ENCODE measurements at regions not wholly inside any gene's neighbourhood (a gene's known extent, or its start where the extent isn't known, plus 50 kb on each side); places are given as distances from the start of the nearest gene placed in this dataset.

DNA sequence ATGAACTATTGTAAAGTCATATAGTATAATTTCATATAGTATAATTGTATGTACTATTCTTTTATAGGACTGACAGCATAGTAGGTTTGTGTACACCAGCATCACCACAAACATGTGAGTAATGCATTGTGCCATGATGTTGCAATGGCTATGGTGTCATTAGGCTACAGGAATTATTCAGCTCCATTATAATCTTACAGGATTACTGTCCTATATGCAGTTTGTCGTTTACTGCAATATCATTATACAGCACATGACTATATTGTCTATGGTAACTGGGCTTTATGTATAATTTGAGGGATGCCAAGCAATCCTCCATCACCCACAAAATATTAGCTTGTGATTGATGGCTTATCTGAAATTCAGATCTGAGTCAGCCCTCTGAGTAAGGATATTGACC lies 54.2 kb upstream of the PBX1 start:
- H3K14ac ChIP-seq (ENCODE audit: insufficient read depth, low read length), result no peak overlapping the region
- no peak overlapping the region for H3K9ac ChIP-seq (ENCODE audit: extremely low read depth, insufficient read length, low read length)
- H3K4me1 ChIP-seq (ENCODE audit: insufficient read depth, low read length), result no peaks in the 10 kb centered on the region; the same call in 1 of the 2 replicates
- no peak overlapping the region for H3K23ac ChIP-seq (ENCODE audit: insufficient read length, low read depth, low read length)
- no peaks in the 10 kb centered on the region for H3K9me3 ChIP-seq (ENCODE audit: control insufficient read depth, low read depth, low read length)
- DNase-seq, result no peak
- TF ChIP-seq, protein P1, sequence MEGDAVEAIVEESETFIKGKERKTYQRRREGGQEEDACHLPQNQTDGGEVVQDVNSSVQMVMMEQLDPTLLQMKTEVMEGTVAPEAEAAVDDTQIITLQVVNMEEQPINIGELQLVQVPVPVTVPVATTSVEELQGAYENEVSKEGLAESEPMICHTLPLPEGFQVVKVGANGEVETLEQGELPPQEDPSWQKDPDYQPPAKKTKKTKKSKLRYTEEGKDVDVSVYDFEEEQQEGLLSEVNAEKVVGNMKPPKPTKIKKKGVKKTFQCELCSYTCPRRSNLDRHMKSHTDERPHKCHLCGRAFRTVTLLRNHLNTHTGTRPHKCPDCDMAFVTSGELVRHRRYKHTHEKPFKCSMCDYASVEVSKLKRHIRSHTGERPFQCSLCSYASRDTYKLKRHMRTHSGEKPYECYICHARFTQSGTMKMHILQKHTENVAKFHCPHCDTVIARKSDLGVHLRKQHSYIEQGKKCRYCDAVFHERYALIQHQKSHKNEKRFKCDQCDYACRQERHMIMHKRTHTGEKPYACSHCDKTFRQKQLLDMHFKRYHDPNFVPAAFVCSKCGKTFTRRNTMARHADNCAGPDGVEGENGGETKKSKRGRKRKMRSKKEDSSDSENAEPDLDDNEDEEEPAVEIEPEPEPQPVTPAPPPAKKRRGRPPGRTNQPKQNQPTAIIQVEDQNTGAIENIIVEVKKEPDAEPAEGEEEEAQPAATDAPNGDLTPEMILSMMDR (conservative IDR thresholded peaks at IDR 0.05), result no peak
- H3K56ac ChIP-seq (ENCODE audit: insufficient read length, low read depth, low read length), result no peak overlapping the region
- no peak overlapping the region for H3T11ph ChIP-seq (ENCODE audit: low read length)
- H3K79me1 ChIP-seq (ENCODE audit: insufficient read depth, low read depth, low read length, poor library complexity, severe bottlenecking), result no peaks in the 10 kb centered on the region
- H3K9me3 Mint-ChIP-seq, result peaks cover 12 to 14% of the 10 kb centered on the region in 2 experiments
- no peak overlapping the region for H3K27ac Mint-ChIP-seq
- no peak overlapping the region for H2BK120ac ChIP-seq (ENCODE audit: low read depth, low read length, poor library complexity, severe bottlenecking)
- H2AK5ac ChIP-seq (ENCODE audit: insufficient read length, low read length), result no peak overlapping the region
- H2BK12ac ChIP-seq (ENCODE audit: insufficient read length, low read depth, low read length), result no peak overlapping the region
- H4K8ac ChIP-seq (replicated peaks; ENCODE audit: insufficient read length, low read depth, low read length), result no peak overlapping the region
- H3K36me3 Mint-ChIP-seq (ENCODE audit: insufficient read depth in 1 of 3, low read depth in 3 of 3), result peaks cover 5 to 18% (median 6%) of the 10 kb centered on the region in 3 experiments
- no peak overlapping the region for H3K27ac ChIP-seq (ENCODE audit: insufficient read length, low read depth, low read length)
- no peaks in the 10 kb centered on the region for H3K27me3 Mint-ChIP-seq (ENCODE audit: low read depth)
- H3K18ac ChIP-seq (ENCODE audit: insufficient read length, low read depth, low read length), result no peak overlapping the region
- no peak overlapping the region for H3K4ac ChIP-seq (ENCODE audit: low read depth, low read length)
- no peaks in the 10 kb centered on the region for H3K27me3 ChIP-seq (ENCODE audit: insufficient read depth, low read length)
- H2BK20ac ChIP-seq (ENCODE audit: low read depth, low read length, poor library complexity, severe bottlenecking), result no peak overlapping the region
- WGBS (ENCODE audit: extremely low coverage, insufficient read length, low lambda C conversion rate), result no CpG with 5 or more reads among the region's 1 CpG
- H3K79me2 ChIP-seq (ENCODE audit: insufficient read depth, low read length), result no peaks in the 10 kb centered on the region
- peaks cover 7 to 9% of the 10 kb centered on the region in 2 experiments for H3K4me1 Mint-ChIP-seq
- no peak overlapping the region for H4K91ac ChIP-seq (ENCODE audit: insufficient read length, low read depth, low read length)
- H2BK15ac ChIP-seq (ENCODE audit: low read depth, low read length), result no peak overlapping the region
- H3K4me3 Mint-ChIP-seq, result no peak overlapping the region
- H4K20me1 ChIP-seq (ENCODE audit: control insufficient read depth, insufficient read depth, insufficient read length), result no peaks in the 10 kb centered on the region
- no peaks in the 10 kb centered on the region for H3K23me2 ChIP-seq (ENCODE audit: insufficient read length, low read depth, low read length, poor library complexity, severe bottlenecking)
- H3K4me2 ChIP-seq (ENCODE audit: insufficient read depth, insufficient read length, low read length), result no peak overlapping the region
- H2BK5ac ChIP-seq (ENCODE audit: insufficient read length, low read length), result no peak overlapping the region
- no peak overlapping the region for H4K5ac ChIP-seq (ENCODE audit: insufficient read length, low read depth, low read length)
- no peak overlapping the region for H2AFZ ChIP-seq (ENCODE audit: low read length)
